T-helper 1 cell treated with Interleukin-12 subunit alpha and Interleukin-12 subunit beta and Interleukin-4 antibody, amounts not matched to agents 30 μg/mL and 1 μg/mL, for 36 hours (primary cell): ENCODE measurements at regions not wholly inside any gene's neighbourhood (a gene's known extent, or its start where the extent isn't known, plus 50 kb on each side); places are given as distances from the start of the nearest gene placed in this dataset.
"Not testable (repeated sequence)": the region's sequence is repeated elsewhere in the genome, so short reads cannot be mapped to it uniquely, and the experiment has no call there.

Experiments used
- H3K27ac Mint-ChIP-seq: one replicate; pipeline ENCODE4 v1.8.0; 2021; ENCODE audit warnings: mild to moderate bottlenecking, mixed read lengths
- H3K27me3 Mint-ChIP-seq: one replicate; pipeline ENCODE4 v1.8.0; 2021; ENCODE audit warnings: low read depth, mixed read lengths
- H3K36me3 Mint-ChIP-seq: one replicate; pipeline ENCODE4 v1.8.0; 2021; ENCODE audit warnings: low read depth, mixed read lengths
- H3K4me1 Mint-ChIP-seq: one replicate; pipeline ENCODE4 v1.8.0; 2021; ENCODE audit warnings: low read depth, mixed read lengths
- H3K4me3 Mint-ChIP-seq: one replicate; pipeline ENCODE4 v1.8.0; 2021; ENCODE audit warnings: mild to moderate bottlenecking, moderate library complexity, mixed read lengths
- H3K9me3 Mint-ChIP-seq: one replicate; pipeline ENCODE4 v1.8.0; 2021; ENCODE audit warnings: mixed read lengths

- Mint-ChIP-seq H3K4me3 (no peak overlapping the region), H3K4me1 (no peaks in the 10 kb centered on the region), H3K27ac (no peak overlapping the region), H3K9me3 (peaks cover 7% of the 10 kb centered on the region), H3K27me3 (no peaks in the 10 kb centered on the region), H3K36me3 (no peaks in the 10 kb centered on the region)
Observed at GRCh38 chr5:62824936-62825335, 246.3 kb downstream of the LRRC70 start.

- H3K27me3 Mint-ChIP-seq, H3K36me3 Mint-ChIP-seq, H3K27ac Mint-ChIP-seq, H3K4me1 Mint-ChIP-seq, H3K4me3 Mint-ChIP-seq: not testable (repeated sequence)
- H3K9me3 Mint-ChIP-seq: peaks cover 11% of the 10 kb centered on the region
Observed at GRCh38 chr5:62817043-62817442, 238.4 kb downstream of the LRRC70 start.

GRCh38 chr5:62814991-62815390 lies 236.4 kb downstream of the LRRC70 start:
- no peak overlapping the region for H3K4me3 Mint-ChIP-seq
- no peaks in the 10 kb centered on the region for H3K4me1 Mint-ChIP-seq
- H3K9me3 Mint-ChIP-seq: peaks cover 11% of the 10 kb centered on the region
- H3K36me3 Mint-ChIP-seq: no peaks in the 10 kb centered on the region
- no peaks in the 10 kb centered on the region for H3K27me3 Mint-ChIP-seq
- no peak overlapping the region for H3K27ac Mint-ChIP-seq

GRCh38 chr5:62812621-62813255 lies 234.1 kb downstream of the LRRC70 start:
- Mint-ChIP-seq H3K27me3 (no peaks in the 10 kb centered on the region), H3K4me1 (no peaks in the 10 kb centered on the region), H3K27ac (no peak overlapping the region), H3K9me3 (peaks cover 11% of the 10 kb centered on the region), H3K4me3 (no peak overlapping the region), H3K36me3 (no peaks in the 10 kb centered on the region)

GRCh38 chr5:62804819-62805218 lies 226.2 kb downstream of the LRRC70 start:
- not testable (repeated sequence) for H3K4me3 Mint-ChIP-seq, H3K27ac Mint-ChIP-seq, H3K9me3 Mint-ChIP-seq, H3K27me3 Mint-ChIP-seq, H3K36me3 Mint-ChIP-seq, H3K4me1 Mint-ChIP-seq

GRCh38 chr5:62795926-62796325 lies 217.3 kb downstream of the LRRC70 start:
- no peaks in the 10 kb centered on the region for H3K4me1 Mint-ChIP-seq
- peaks cover 13% of the 10 kb centered on the region for H3K9me3 Mint-ChIP-seq
- H3K27ac Mint-ChIP-seq: no peak overlapping the region
- no peaks in the 10 kb centered on the region for H3K27me3 Mint-ChIP-seq
- H3K36me3 Mint-ChIP-seq: no peaks in the 10 kb centered on the region
- no peak overlapping the region for H3K4me3 Mint-ChIP-seq

GRCh38 chr5:62794456-62794855 lies 215.8 kb downstream of the LRRC70 start:
- Mint-ChIP-seq H3K27me3 (peaks cover 7% of the 10 kb centered on the region), H3K4me3 (no peak overlapping the region), H3K36me3 (no peaks in the 10 kb centered on the region), H3K9me3 (peaks cover 13% of the 10 kb centered on the region), H3K27ac (no peak overlapping the region), H3K4me1 (no peaks in the 10 kb centered on the region)

GRCh38 chr5:62791059-62791458 lies 212.4 kb downstream of the LRRC70 start:
- Mint-ChIP-seq H3K27me3 (peaks cover 20% of the 10 kb centered on the region), H3K36me3 (no peaks in the 10 kb centered on the region), H3K27ac (no peak overlapping the region), H3K4me1 (no peaks in the 10 kb centered on the region), H3K4me3 (no peak overlapping the region), H3K9me3 (no peaks in the 10 kb centered on the region)

- Mint-ChIP-seq H3K36me3 (no peaks in the 10 kb centered on the region), H3K4me1 (no peaks in the 10 kb centered on the region), H3K27ac (no peak overlapping the region), H3K4me3 (no peak overlapping the region), H3K9me3 (no peaks in the 10 kb centered on the region), H3K27me3 (peaks cover 22% of the 10 kb centered on the region)
Observed at GRCh38 chr5:62790348-62790747, 211.7 kb downstream of the LRRC70 start.

GRCh38 chr5:62786099-62786498 lies 207.5 kb downstream of the LRRC70 start:
- no peaks in the 10 kb centered on the region for H3K36me3 Mint-ChIP-seq
- H3K4me3 Mint-ChIP-seq: no peak overlapping the region
- H3K4me1 Mint-ChIP-seq: peaks cover 7% of the 10 kb centered on the region
- no peaks in the 10 kb centered on the region for H3K9me3 Mint-ChIP-seq
- no peak overlapping the region for H3K27ac Mint-ChIP-seq
- H3K27me3 Mint-ChIP-seq: peaks cover 22% of the 10 kb centered on the region

GRCh38 chr5:62785588-62785987 lies 207.0 kb downstream of the LRRC70 start:
- Mint-ChIP-seq H3K9me3 (no peaks in the 10 kb centered on the region), H3K4me1 (peaks cover 7% of the 10 kb centered on the region), H3K36me3 (no peaks in the 10 kb centered on the region), H3K4me3 (no peak overlapping the region), H3K27ac (no peak overlapping the region), H3K27me3 (peaks cover 21% of the 10 kb centered on the region)

- Mint-ChIP-seq H3K4me1 (peaks cover 7% of the 10 kb centered on the region), H3K4me3 (no peak overlapping the region), H3K36me3 (no peaks in the 10 kb centered on the region), H3K9me3 (no peaks in the 10 kb centered on the region), H3K27ac (no peak overlapping the region), H3K27me3 (peaks cover 8% of the 10 kb centered on the region)
Observed at GRCh38 chr5:62783374-62784057, 204.9 kb downstream of the LRRC70 start.

GRCh38 chr5:62780888-62781287 lies 202.3 kb downstream of the LRRC70 start:
- no peaks in the 10 kb centered on the region for H3K36me3 Mint-ChIP-seq
- no peak overlapping the region for H3K4me3 Mint-ChIP-seq
- H3K27me3 Mint-ChIP-seq: peaks cover 6% of the 10 kb centered on the region
- H3K27ac Mint-ChIP-seq: no peak overlapping the region
- peaks cover 7% of the 10 kb centered on the region for H3K4me1 Mint-ChIP-seq
- H3K9me3 Mint-ChIP-seq: no peaks in the 10 kb centered on the region

- peaks cover 7% of the 10 kb centered on the region for H3K4me1 Mint-ChIP-seq
- peaks cover 6% of the 10 kb centered on the region for H3K27me3 Mint-ChIP-seq
- H3K9me3 Mint-ChIP-seq: no peaks in the 10 kb centered on the region
- H3K4me3 Mint-ChIP-seq: no peak overlapping the region
- no peaks in the 10 kb centered on the region for H3K36me3 Mint-ChIP-seq
- H3K27ac Mint-ChIP-seq: no peak overlapping the region
Observed at GRCh38 chr5:62780230-62780629, 201.6 kb downstream of the LRRC70 start.

GRCh38 chr5:62779010-62779422 lies 200.4 kb downstream of the LRRC70 start:
- Mint-ChIP-seq H3K4me3 (no peak overlapping the region), H3K27ac (no peak overlapping the region), H3K27me3 (peaks cover 11% of the 10 kb centered on the region), H3K9me3 (no peaks in the 10 kb centered on the region), H3K4me1 (peaks cover 5% of the 10 kb centered on the region), H3K36me3 (no peaks in the 10 kb centered on the region)
